A673 (cell line): ENCODE measurements at regions not wholly inside any gene's neighbourhood (a gene's known extent, or its start where the extent isn't known, plus 50 kb on each side); places are given as distances from the start of the nearest gene placed in this dataset.
"Not testable (repeated sequence)": the region's sequence is repeated elsewhere in the genome, so short reads cannot be mapped to it uniquely, and the experiment has no call there.

ENCODE experiments used
- BruUV-seq: library from RNA; stranded (reverse); fragments of 400-500 nt; replicated peaks from 2 replicates; lab custom pipeline; 2021; lab: Mats Ljungman, UMichigan
- CTCF ChIA-PET: fragments of 300-600 bp; sonication (Branson Sonifier 250); formaldehyde crosslinking; loops from one replicate; lab custom pipeline; 2022; ENCODE audit warnings: antibody characterized with exemption; lab: Charles Lee
- POLR2A ChIA-PET: fragments of 300-600 bp; sonication (Branson Sonifier 250); formaldehyde crosslinking; loops from one replicate; lab custom pipeline; 2022; ENCODE audit warnings: antibody characterized with exemption; ENCODE audit not compliant: low non-redundant PET; lab: Charles Lee
- DNase-seq: peaks from one replicate; pipeline ENCODE4 v3.0.0-alpha.2; 2015; ENCODE audit warnings: low spot score
- H3K27ac ChIP-seq: fragments of 200-600 bp; sonication (generic); 2 replicates; pipeline ENCODE4 v1.5.1; 2016; ENCODE audit warnings: mixed run types, low read depth, mild to moderate bottlenecking, mixed read lengths, antibody characterized with exemption, low read length; ENCODE audit not compliant: poor library complexity, severe bottlenecking
- H3K27me3 ChIP-seq: fragments of 200-600 bp; sonication (generic); replicated peaks from 2 replicates; pipeline ENCODE4 v1.6.1; 2017; ENCODE audit warnings: mixed run types, low read depth, mild to moderate bottlenecking, mixed read lengths, antibody characterized with exemption, low read length; ENCODE audit not compliant: insufficient read depth, poor library complexity
- H3K36me3 ChIP-seq: fragments of 200-600 bp; sonication (generic); 2 replicates; pipeline ENCODE4 v1.6.1; 2016; ENCODE audit warnings: mixed run types, mild to moderate bottlenecking, mixed read lengths, antibody characterized with exemption, low read length; ENCODE audit not compliant: insufficient read depth, poor library complexity, severe bottlenecking
- H3K4me1 ChIP-seq: fragments of 200-600 bp; sonication (generic); 2 replicates; pipeline ENCODE4 v1.6.1; 2017; ENCODE audit warnings: mixed run types, mild to moderate bottlenecking, mixed read lengths, antibody characterized with exemption, low read length; ENCODE audit not compliant: insufficient read depth, poor library complexity, severe bottlenecking
- H3K4me3 ChIP-seq: fragments of 200-600 bp; sonication (generic); 2 replicates; pipeline ENCODE4 v1.5.1; 2016; ENCODE audit warnings: low read depth, mixed run types, mild to moderate bottlenecking, mixed read lengths, low read length; ENCODE audit not compliant: poor library complexity, severe bottlenecking
- H3K9me3 ChIP-seq: fragments of 200-600 bp; sonication (generic); 2 replicates; pipeline ENCODE4 v1.6.1; 2016; ENCODE audit warnings: mixed run types, low read depth, mild to moderate bottlenecking, mixed read lengths, antibody characterized with exemption, low read length; ENCODE audit not compliant: poor library complexity, severe bottlenecking
- EZH2 ChIP-seq: fragments of 200-600 bp; sonication (generic); IDR thresholded peaks from 2 replicates; pipeline ENCODE4 v1.6.1; 2017; ENCODE audit warnings: borderline replicate concordance, low read depth, mild to moderate bottlenecking, mixed read lengths, antibody characterized with exemption, low read length; ENCODE audit not compliant: poor library complexity, severe bottlenecking
- intact Hi-C: fragments of 100-400 bp; cut with micrococcal nuclease; formaldehyde crosslinking; loops from one replicate; pipeline ENCODE4 v1.10.0; 2022; ENCODE audit not compliant: unreplicated experiment
- TF ChIP-seq, protein P1 (sequence below): fragments of 300-800, 200-600 bp; sonication (generic); conservative IDR thresholded peaks from 2 replicates; pipeline ENCODE4 v1.5.1; 2017; ENCODE audit warnings: low read depth, mild to moderate bottlenecking, antibody characterized with exemption, low read length, moderate library complexity, mixed read lengths

DNA sequence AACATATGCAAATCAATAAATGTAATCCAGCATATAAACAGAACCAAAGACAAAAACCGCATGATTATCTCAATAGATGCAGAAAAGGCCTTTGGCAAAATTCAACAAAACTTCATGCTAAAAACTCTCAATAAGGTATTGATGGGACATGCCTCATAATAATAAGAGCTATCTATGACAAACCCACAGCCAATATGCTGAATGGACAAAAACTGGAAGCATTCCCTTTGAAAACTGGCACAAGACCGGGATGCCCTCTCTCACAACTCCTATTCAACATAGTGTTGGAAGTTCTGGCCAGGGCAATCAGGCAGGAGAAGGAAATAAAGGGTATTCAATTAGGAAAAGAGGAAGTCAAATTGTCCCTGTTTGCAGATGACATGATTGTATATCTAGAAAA is 2148.1 kb upstream of the DEFB115 start:
- CTCF ChIA-PET, H3K27ac ChIP-seq, BruUV-seq, DNase-seq, H3K9me3 ChIP-seq, H3K4me3 ChIP-seq, intact Hi-C loops, H3K36me3 ChIP-seq, H3K27me3 ChIP-seq, POLR2A ChIA-PET, H3K4me1 ChIP-seq: not testable (repeated sequence)

DNA sequence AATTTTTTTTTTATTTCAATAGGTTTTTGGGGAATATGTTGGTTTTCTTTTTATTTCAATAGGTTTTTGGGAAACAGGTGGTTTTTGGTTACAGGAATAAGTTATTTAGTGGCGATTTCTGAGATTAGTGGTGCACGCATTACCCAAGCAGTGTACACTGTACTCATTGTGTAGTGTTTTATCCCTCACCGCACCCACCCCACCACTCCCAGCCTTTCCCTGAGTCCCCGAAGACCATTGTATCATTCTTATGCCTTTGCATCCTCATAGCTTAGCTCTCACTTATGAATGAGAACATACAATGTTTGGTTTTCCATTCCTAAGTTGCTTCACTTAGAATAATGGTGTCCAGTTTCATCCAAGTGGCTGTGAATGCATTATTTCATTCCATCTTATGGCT is 2142.4 kb upstream of the DEFB115 start:
- BruUV-seq, DNase-seq, H3K4me1 ChIP-seq, H3K27ac ChIP-seq, POLR2A ChIA-PET, CTCF ChIA-PET, H3K4me3 ChIP-seq, H3K36me3 ChIP-seq, intact Hi-C loops, H3K27me3 ChIP-seq: not testable (repeated sequence)
- H3K9me3 ChIP-seq: peaks cover 24% of the 10 kb centered on the region

DNA sequence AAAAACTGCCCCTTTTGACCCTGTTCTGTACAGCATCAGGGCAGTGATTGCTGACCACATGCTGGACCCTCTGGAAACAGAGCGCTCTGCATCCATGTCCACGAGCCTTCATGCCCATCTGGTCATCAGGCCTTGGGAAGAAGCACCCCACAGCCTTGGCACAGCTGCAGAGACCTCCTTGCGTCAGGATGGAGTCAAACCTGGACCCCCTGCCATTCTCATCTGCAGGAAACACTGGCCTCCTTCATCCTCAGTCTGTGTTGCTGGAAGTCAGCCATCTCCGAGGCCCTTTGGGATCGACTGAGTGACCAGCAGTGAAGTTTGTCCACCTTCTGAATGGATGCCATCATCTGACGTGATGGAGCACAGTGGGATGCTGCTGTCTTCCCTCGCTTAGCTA is 2138.3 kb upstream of the DEFB115 start:
- Histone ChIP-seq H3K36me3 (no peaks in the 10 kb centered on the region), H3K4me3 (no peak overlapping the region), H3K4me1 (no peaks in the 10 kb centered on the region), H3K9me3 (peaks cover 52% of the 10 kb centered on the region), H3K27ac (no peak overlapping the region), H3K27me3 (no peaks in the 10 kb centered on the region)
- DNase-seq: no peak
- no peak for TF ChIP-seq EZH2
- TF ChIP-seq, protein P1, sequence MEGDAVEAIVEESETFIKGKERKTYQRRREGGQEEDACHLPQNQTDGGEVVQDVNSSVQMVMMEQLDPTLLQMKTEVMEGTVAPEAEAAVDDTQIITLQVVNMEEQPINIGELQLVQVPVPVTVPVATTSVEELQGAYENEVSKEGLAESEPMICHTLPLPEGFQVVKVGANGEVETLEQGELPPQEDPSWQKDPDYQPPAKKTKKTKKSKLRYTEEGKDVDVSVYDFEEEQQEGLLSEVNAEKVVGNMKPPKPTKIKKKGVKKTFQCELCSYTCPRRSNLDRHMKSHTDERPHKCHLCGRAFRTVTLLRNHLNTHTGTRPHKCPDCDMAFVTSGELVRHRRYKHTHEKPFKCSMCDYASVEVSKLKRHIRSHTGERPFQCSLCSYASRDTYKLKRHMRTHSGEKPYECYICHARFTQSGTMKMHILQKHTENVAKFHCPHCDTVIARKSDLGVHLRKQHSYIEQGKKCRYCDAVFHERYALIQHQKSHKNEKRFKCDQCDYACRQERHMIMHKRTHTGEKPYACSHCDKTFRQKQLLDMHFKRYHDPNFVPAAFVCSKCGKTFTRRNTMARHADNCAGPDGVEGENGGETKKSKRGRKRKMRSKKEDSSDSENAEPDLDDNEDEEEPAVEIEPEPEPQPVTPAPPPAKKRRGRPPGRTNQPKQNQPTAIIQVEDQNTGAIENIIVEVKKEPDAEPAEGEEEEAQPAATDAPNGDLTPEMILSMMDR: no peak
- ChIA-PET CTCF (no interaction called here), POLR2A (no interaction called here)
- intact Hi-C loops: no loop called here
- no TSS peak for BruUV-seq

DNA sequence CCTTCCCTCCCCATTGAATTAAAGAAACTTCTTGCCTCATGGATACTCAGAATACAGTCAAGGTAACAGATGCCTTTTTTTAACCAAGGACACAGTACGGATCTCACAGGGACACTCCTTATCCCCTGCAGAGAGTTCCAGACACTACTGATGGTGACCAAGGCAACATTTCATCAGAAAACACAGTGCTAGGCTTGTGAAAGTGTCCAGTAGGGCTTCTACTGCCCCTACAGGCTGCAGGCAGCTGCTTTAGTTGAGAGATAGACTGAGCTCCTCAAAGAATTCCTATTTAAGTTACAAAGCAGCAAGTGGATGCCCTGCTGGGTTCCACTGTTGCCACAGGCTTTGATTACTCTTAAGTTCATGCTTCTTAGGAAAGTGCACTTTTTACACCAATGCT is 2137.8 kb upstream of the DEFB115 start:
- H3K36me3 ChIP-seq, H3K27me3 ChIP-seq, DNase-seq, H3K4me1 ChIP-seq, CTCF ChIA-PET, H3K4me3 ChIP-seq, H3K27ac ChIP-seq, BruUV-seq, POLR2A ChIA-PET, intact Hi-C loops: not testable (repeated sequence)
- peaks cover 55% of the 10 kb centered on the region for H3K9me3 ChIP-seq

DNA sequence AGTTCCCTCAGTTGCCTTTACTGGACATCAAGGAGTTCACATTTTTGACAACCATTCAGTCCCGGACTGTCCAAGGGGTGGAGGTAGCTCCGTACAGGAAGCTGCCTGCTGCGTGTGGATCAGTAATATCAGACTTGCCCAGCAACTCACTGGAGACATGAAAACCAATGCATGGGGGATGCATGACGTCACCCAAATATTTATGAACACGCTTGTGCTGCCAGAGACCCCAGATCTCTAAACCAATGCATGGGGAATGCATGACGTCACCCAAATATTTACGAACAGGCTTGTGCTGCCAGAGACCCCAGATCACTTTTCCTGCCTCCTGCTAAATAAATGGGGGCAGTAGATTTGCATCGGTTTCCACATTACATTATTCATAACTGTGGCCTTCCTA is 2137.4 kb upstream of the DEFB115 start:
- H3K4me3 ChIP-seq, H3K27ac ChIP-seq, CTCF ChIA-PET, intact Hi-C loops, DNase-seq, POLR2A ChIA-PET, H3K36me3 ChIP-seq, H3K27me3 ChIP-seq, H3K4me1 ChIP-seq, BruUV-seq: not testable (repeated sequence)
- H3K9me3 ChIP-seq: peaks cover 56% of the 10 kb centered on the region

DNA sequence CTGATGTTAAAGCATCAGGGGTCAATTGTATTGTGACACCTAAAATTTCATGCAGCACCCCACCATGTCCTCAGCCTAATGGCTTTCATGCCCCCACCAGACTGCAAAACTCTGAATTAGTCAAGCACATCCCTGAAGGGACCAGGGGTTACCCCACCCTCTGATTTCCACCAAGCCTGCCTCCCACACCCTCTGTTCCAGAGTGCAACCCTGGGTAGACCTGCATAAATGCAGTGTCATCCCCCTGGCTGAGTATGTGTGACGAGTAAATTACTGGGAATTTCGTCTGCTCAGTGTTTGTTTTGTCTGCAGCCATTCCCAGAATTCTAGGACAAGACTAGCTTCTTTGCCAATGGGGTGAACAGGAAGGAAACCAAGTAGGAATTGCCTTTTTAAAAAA is 2136.9 kb upstream of the DEFB115 start:
- H3K4me3 ChIP-seq, BruUV-seq, H3K27ac ChIP-seq, H3K36me3 ChIP-seq, H3K4me1 ChIP-seq, CTCF ChIA-PET, DNase-seq, POLR2A ChIA-PET, H3K27me3 ChIP-seq, intact Hi-C loops: not testable (repeated sequence)
- H3K9me3 ChIP-seq: peaks cover 59% of the 10 kb centered on the region

DNA sequence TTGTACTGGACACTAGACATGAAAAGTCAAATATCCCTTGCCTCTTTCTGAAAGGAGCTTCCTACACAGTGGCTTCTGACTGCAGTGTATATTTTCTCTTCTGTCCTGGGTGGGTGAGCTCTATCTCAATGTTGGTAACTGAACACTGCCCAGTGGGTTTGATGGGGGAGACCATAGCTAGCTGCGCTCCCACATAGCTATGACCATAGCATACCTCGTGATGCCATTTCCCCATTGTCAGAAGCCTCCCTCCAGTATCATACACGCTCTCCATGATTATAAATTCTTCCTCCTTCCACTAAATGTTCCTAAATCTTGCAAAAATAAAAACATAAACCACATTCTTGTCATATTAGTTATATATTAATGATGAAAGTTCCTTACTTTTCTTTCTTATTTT is 2134.7 kb upstream of the DEFB115 start:
- intact Hi-C loops, BruUV-seq, H3K36me3 ChIP-seq, H3K4me1 ChIP-seq, H3K27ac ChIP-seq, POLR2A ChIA-PET, H3K4me3 ChIP-seq, H3K27me3 ChIP-seq, CTCF ChIA-PET, DNase-seq: not testable (repeated sequence)
- peaks cover 59% of the 10 kb centered on the region for H3K9me3 ChIP-seq
